ENCODE measurements at regions not wholly inside any gene's neighbourhood (a gene's known extent, or its start where the extent isn't known, plus 50 kb on each side); places are given as distances from the start of the nearest gene placed in this dataset.

DNA sequence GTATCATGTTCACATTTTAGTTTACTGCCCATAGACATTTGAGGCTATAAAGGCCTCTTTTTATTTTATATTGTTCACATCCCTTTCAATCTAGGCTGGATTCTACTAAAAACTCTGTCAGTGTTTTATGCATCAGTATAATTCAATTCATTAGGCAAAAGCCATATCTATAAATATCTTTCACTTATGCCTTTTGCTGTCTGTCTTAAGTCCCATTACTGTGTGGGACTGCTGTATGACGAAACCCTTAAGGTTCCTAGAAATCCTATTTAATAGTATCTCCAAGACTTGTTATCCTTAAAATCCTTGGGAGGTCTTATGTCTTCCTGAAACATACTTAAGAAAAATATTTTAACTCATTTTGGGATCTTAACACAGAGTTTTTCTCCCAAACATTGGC lies 139.2 kb downstream of the HGF start:
- no peak overlapping the region for H3K4me3 Mint-ChIP-seq
- TF ChIP-seq, protein P1, sequence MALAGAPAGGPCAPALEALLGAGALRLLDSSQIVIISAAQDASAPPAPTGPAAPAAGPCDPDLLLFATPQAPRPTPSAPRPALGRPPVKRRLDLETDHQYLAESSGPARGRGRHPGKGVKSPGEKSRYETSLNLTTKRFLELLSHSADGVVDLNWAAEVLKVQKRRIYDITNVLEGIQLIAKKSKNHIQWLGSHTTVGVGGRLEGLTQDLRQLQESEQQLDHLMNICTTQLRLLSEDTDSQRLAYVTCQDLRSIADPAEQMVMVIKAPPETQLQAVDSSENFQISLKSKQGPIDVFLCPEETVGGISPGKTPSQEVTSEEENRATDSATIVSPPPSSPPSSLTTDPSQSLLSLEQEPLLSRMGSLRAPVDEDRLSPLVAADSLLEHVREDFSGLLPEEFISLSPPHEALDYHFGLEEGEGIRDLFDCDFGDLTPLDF (CRISPR knock-in tag; IDR thresholded peaks at IDR 0.05) = no peak
- TF ChIP-seq IRF2 (CRISPR knock-in tag; IDR thresholded peaks at IDR 0.05; ENCODE audit: borderline replicate concordance, low read depth) (no peak), HMGXB4 (CRISPR knock-in tag; IDR thresholded peaks at IDR 0.05) (no peak), SMAD3 (CRISPR knock-in tag; IDR thresholded peaks at IDR 0.05; ENCODE audit: borderline replicate concordance) (no peak), CBFB (CRISPR knock-in tag; IDR thresholded peaks at IDR 0.05; ENCODE audit: low read depth) (no peak), FOXJ3 (CRISPR knock-in tag; IDR thresholded peaks at IDR 0.05; ENCODE audit: borderline replicate concordance) (no peak)
- TF ChIP-seq, protein P2, sequence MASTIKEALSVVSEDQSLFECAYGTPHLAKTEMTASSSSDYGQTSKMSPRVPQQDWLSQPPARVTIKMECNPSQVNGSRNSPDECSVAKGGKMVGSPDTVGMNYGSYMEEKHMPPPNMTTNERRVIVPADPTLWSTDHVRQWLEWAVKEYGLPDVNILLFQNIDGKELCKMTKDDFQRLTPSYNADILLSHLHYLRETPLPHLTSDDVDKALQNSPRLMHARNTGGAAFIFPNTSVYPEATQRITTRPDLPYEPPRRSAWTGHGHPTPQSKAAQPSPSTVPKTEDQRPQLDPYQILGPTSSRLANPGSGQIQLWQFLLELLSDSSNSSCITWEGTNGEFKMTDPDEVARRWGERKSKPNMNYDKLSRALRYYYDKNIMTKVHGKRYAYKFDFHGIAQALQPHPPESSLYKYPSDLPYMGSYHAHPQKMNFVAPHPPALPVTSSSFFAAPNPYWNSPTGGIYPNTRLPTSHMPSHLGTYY (CRISPR knock-in tag; IDR thresholded peaks at IDR 0.05) = no peak
- TF ChIP-seq, protein P3, sequence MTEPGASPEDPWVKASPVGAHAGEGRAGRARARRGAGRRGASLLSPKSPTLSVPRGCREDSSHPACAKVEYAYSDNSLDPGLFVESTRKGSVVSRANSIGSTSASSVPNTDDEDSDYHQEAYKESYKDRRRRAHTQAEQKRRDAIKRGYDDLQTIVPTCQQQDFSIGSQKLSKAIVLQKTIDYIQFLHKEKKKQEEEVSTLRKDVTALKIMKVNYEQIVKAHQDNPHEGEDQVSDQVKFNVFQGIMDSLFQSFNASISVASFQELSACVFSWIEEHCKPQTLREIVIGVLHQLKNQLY (CRISPR knock-in tag; IDR thresholded peaks at IDR 0.05) = no peak
- ChIA-PET POLR2A (no interaction called here), CTCF (no interaction called here)
- H3K9me3 Mint-ChIP-seq = peaks cover 9% of the 10 kb centered on the region
- H3K36me3 Mint-ChIP-seq = 0 out of 2 replicates have a peak, but pooled peaks cover 3% of the 10 kb centered on the region
- no peaks in the 10 kb centered on the region for H3K27me3 Mint-ChIP-seq (ENCODE audit: low read depth)
- ATAC-seq = no peak
- DNase-seq (ENCODE audit: low spot score) = no peak
- H3K27ac Mint-ChIP-seq = no peak overlapping the region
- peaks cover 4% of the 10 kb centered on the region for H3K4me1 Mint-ChIP-seq

DNA sequence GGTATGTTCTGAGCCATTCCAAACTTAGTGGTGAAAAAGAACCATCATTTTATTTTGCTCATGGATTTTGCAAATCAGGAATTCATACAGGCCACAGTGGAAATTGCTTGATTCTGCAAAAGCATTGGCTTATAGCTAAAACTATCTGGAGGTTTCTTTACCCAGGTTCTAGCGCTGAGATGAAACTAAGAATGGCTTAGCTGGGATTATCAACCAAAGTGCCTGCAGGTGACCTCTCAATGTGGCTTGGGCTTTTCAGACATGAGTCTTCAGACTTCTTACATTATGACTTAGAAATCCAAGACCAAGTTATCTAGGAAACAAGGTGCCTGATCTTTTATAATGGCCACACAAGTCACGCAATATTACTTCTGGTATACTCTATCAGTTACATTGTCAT lies 140.1 kb downstream of the HGF start:
- 0 out of 2 replicates have a peak, but pooled peaks cover 3% of the 10 kb centered on the region for H3K36me3 Mint-ChIP-seq
- H3K4me1 Mint-ChIP-seq = peaks cover 4% of the 10 kb centered on the region
- no peak overlapping the region for H3K27ac Mint-ChIP-seq
- peaks cover 9% of the 10 kb centered on the region for H3K9me3 Mint-ChIP-seq
- no peak for ATAC-seq
- ChIA-PET POLR2A (no interaction called here), CTCF (no interaction called here)
- no peak overlapping the region for H3K4me3 Mint-ChIP-seq
- DNase-seq (ENCODE audit: low spot score) = no peak
- TF ChIP-seq NFATC4 (CRISPR knock-in tag; IDR thresholded peaks at IDR 0.05) = no peak
- no peak for TF ChIP-seq CREM (CRISPR knock-in tag; IDR thresholded peaks at IDR 0.05)
- H3K27me3 Mint-ChIP-seq (ENCODE audit: low read depth) = no peaks in the 10 kb centered on the region

- no peaks in the 10 kb centered on the region for H3K27me3 Mint-ChIP-seq (ENCODE audit: low read depth)
- peaks cover 9% of the 10 kb centered on the region for H3K9me3 Mint-ChIP-seq
- H3K4me1 Mint-ChIP-seq = peaks cover 11% of the 10 kb centered on the region
- POLR2A ChIA-PET = no interaction called here
- ATAC-seq = no peak
- H3K27ac Mint-ChIP-seq = no peak overlapping the region
- CTCF ChIA-PET = no interaction called here
- no peak overlapping the region for H3K4me3 Mint-ChIP-seq
- no peak for DNase-seq (ENCODE audit: low spot score)
- 0 out of 2 replicates have a peak, but pooled peaks cover 3% of the 10 kb centered on the region for H3K36me3 Mint-ChIP-seq
- TF ChIP-seq, protein P4, sequence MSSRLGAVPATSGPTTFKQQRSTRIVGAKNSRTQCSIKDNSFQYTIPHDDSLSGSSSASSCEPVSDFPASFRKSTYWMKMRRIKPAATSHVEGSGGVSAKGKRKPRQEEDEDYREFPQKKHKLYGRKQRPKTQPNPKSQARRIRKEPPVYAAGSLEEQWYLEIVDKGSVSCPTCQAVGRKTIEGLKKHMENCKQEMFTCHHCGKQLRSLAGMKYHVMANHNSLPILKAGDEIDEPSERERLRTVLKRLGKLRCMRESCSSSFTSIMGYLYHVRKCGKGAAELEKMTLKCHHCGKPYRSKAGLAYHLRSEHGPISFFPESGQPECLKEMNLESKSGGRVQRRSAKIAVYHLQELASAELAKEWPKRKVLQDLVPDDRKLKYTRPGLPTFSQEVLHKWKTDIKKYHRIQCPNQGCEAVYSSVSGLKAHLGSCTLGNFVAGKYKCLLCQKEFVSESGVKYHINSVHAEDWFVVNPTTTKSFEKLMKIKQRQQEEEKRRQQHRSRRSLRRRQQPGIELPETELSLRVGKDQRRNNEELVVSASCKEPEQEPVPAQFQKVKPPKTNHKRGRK (CRISPR knock-in tag; IDR thresholded peaks at IDR 0.05; ENCODE audit: borderline replicate concordance) = no peak
- TF ChIP-seq MAX (CRISPR knock-in tag; IDR thresholded peaks at IDR 0.05) = no peak
- TF ChIP-seq GTF2I (CRISPR knock-in tag; conservative IDR thresholded peaks at IDR 0.05) = no peak
- no peak for TF ChIP-seq TEAD1 (CRISPR knock-in tag; IDR thresholded peaks at IDR 0.05)
- TF ChIP-seq JAZF1 (CRISPR knock-in tag; IDR thresholded peaks at IDR 0.05) = no peak
Observed at GRCh38 chr7:81628951-81629350, 140.9 kb downstream of the HGF start.
